Mesothelial cell of epicardium (in vitro differentiated cells): ENCODE measurements at regions not wholly inside any gene's neighbourhood (a gene's known extent, or its start where the extent isn't known, plus 50 kb on each side); places are given as distances from the start of the nearest gene placed in this dataset.

Experiments used
- DNase-seq, 2 experiments: peaks; one replicate each; pipeline ENCODE4 v3.0.0; 2021; ENCODE audit warnings: low spot score in 2 of 2; ENCODE audit not compliant: unreplicated experiment in 2 of 2
- H3K27ac Mint-ChIP-seq: 2 replicates; pipeline ENCODE4 v1.8.0; 2021; ENCODE audit warnings: mixed read lengths
- H3K27me3 Mint-ChIP-seq: 2 replicates; pipeline ENCODE4 v1.8.0; 2021; ENCODE audit warnings: low read depth, mixed read lengths
- H3K36me3 Mint-ChIP-seq: 2 replicates; pipeline ENCODE4 v1.8.0; 2021; ENCODE audit warnings: mixed read lengths
- H3K4me1 Mint-ChIP-seq: 2 replicates; pipeline ENCODE4 v1.8.0; 2021; ENCODE audit warnings: mixed read lengths
- H3K4me3 Mint-ChIP-seq: 2 replicates; pipeline ENCODE4 v1.8.0; 2021; ENCODE audit warnings: mild to moderate bottlenecking, moderate library complexity, mixed read lengths
- H3K9me3 Mint-ChIP-seq: 2 replicates; pipeline ENCODE4 v1.8.0; 2021; ENCODE audit warnings: mixed read lengths
- TF ChIP-seq, protein P1 (sequence below): fragments of 200-600 bp; sonication (generic); IDR thresholded peaks from one replicate; pipeline ENCODE4 v1.5.0; 2021; ENCODE audit warnings: antibody characterized with exemption; ENCODE audit not compliant: unreplicated experiment

DNA sequence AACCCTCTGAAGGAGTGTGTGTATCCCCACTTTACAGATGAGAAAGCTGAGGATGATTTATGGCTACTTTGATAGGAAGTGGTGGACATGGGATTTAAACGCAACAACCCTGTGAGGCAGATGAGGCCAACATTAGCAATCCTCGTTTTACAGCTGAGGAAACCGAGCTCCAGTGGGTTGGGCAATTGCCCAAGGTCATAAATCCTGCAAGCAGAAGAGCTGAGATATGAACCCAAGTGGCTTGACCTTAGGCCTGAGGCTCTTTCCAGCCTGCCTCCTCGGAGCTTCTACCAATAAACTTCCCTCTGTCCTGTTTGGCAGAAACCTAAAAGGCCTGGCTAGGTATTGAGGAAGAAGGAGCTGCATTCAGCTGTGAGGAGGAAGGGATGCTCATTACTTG, 185.5 kb upstream of the RBPJ start:
- DNase-seq: no peak
- Mint-ChIP-seq H3K27ac (no peak overlapping the region), H3K4me3 (no peak overlapping the region), H3K9me3 (no peaks in the 10 kb centered on the region), H3K27me3 (no peaks in the 10 kb centered on the region), H3K36me3 (no peaks in the 10 kb centered on the region), H3K4me1 (peaks cover 4% of the 10 kb centered on the region)
- TF ChIP-seq, protein P1, sequence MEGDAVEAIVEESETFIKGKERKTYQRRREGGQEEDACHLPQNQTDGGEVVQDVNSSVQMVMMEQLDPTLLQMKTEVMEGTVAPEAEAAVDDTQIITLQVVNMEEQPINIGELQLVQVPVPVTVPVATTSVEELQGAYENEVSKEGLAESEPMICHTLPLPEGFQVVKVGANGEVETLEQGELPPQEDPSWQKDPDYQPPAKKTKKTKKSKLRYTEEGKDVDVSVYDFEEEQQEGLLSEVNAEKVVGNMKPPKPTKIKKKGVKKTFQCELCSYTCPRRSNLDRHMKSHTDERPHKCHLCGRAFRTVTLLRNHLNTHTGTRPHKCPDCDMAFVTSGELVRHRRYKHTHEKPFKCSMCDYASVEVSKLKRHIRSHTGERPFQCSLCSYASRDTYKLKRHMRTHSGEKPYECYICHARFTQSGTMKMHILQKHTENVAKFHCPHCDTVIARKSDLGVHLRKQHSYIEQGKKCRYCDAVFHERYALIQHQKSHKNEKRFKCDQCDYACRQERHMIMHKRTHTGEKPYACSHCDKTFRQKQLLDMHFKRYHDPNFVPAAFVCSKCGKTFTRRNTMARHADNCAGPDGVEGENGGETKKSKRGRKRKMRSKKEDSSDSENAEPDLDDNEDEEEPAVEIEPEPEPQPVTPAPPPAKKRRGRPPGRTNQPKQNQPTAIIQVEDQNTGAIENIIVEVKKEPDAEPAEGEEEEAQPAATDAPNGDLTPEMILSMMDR: no peak

DNA sequence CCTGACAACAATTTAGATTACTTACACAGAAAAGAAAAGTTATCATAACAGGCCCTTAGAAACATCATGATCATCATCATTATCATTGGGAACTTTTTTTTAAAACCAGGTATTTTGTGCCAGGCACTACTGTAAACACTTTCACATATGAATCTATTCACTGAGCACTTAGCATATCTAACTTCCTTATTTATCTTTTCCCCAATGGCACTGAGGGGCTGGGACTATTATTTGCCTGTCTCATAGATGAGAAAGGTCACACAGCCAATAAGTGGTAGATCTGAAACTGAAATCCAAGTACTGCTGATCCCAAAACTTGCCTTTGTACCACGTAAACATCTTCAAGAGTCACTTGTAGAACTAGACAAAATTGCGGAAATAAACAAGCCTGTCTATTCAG, 184.2 kb upstream of the RBPJ start:
- TF ChIP-seq, protein P1: no peak
- Mint-ChIP-seq H3K9me3 (no peaks in the 10 kb centered on the region), H3K4me1 (peaks cover 13% of the 10 kb centered on the region), H3K27me3 (no peaks in the 10 kb centered on the region), H3K36me3 (no peaks in the 10 kb centered on the region), H3K4me3 (no peak overlapping the region), H3K27ac (no peak overlapping the region)
- DNase-seq: no peak

DNA sequence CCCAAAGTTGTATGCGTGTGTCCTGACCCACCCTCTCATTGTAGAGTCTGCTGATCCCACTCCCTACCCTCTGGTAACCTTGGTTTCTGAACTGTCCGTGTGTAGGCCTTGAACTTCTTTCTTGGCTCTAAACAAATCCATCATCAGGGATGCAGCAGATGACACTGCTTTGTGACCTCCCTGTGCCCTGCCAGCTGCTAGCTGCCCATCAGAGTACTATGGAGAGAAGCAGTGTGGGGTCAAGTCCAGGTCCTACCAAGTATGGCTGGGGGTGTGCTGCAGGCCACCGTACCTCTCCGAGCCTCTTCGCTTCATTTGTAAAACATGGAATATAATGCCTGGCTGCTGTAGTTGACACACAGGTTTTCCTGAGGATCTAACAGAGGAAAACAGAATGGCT, 183.5 kb upstream of the RBPJ start:
- TF ChIP-seq, protein P1: no peak
- H3K36me3 Mint-ChIP-seq: no peaks in the 10 kb centered on the region
- H3K4me1 Mint-ChIP-seq: peaks cover 19% of the 10 kb centered on the region
- no peak for DNase-seq
- H3K27me3 Mint-ChIP-seq: no peaks in the 10 kb centered on the region
- H3K27ac Mint-ChIP-seq: no peak overlapping the region
- H3K4me3 Mint-ChIP-seq: no peak overlapping the region
- H3K9me3 Mint-ChIP-seq: no peaks in the 10 kb centered on the region

DNA sequence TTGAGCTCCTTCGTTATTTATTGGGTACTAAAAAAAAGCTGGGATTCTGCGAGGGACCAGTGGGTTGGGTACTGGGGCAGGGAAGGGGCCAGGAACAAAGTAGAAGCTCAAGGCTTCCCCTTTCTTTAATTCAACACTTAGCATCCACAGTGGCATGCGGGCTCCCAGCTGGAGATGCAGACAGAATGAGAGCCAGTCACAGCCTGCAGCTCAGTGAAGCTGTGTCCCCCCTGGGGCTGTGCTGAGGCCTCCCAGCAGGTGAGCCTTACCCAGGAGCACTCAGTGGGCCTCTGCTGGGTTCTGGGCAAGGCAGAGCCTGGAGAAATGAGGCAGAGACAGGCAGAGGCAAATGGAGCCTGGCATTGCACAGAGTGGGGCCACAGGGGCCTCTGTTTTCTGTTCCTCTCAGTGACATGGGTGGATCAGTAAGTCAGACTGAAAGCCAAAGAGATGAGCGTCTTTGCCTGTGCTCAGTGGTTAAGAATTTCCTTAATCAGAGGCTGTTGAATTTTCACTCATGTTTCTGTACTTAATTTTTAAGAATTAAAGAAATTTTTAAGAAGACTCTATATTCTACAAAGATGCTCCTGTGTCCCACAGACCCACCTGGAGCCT, 181.4 kb upstream of the RBPJ start:
- Mint-ChIP-seq H3K9me3 (no peaks in the 10 kb centered on the region), H3K4me3 (no peak overlapping the region)
- DNase-seq: no peak

DNA sequence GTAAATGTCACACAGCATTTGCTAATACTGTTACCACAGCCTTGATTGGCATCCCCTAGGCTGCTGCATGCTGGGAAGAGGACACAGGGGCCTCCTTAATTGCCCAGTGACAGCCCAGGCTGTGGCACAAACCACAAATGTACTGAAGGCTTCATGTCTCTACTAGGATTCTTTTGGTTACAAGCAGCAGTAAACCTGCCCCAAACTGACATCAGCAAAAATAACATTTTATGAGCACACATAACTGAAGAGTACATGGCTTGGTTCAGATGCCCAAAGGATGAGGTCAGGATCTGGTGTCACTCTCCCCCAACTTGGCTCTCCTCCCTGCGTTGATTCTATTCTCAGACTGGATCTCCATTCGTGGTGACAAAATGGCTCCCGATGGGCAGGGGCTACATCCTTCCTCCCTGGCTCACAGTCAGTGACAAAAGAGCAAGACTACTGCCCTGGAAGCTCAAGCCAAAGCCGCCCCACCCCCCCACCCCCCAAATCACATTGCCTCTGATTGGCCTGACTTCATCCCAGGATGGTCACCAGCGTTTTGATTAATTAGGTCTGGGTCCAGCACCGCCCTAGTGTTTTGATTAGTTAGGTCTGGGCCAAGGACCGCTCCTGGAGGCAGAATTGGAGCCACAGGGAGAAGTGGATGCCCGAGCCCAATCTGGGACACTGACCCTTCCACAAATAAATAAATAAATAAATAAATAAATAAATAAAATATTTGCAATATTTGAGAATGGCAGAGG, 180.5 kb upstream of the RBPJ start:
- Mint-ChIP-seq H3K4me1 (peaks cover 33% of the 10 kb centered on the region), H3K36me3 (no peaks in the 10 kb centered on the region), H3K27ac (no peak overlapping the region), H3K9me3 (no peaks in the 10 kb centered on the region), H3K4me3 (no peak overlapping the region), H3K27me3 (no peaks in the 10 kb centered on the region)
- DNase-seq: no peak
- TF ChIP-seq, protein P1: no peak

More for the DNA sequence above, 181.4 kb upstream of the RBPJ start:
- peaks cover 24% of the 10 kb centered on the region for H3K4me1 Mint-ChIP-seq
- H3K27ac Mint-ChIP-seq: no peak overlapping the region
- H3K27me3 Mint-ChIP-seq: no peaks in the 10 kb centered on the region
- TF ChIP-seq, protein P1: no peak
- H3K36me3 Mint-ChIP-seq: no peaks in the 10 kb centered on the region
